HepG2 (cell line): ENCODE measurements at regions not wholly inside any gene's neighbourhood (a gene's known extent, or its start where the extent isn't known, plus 50 kb on each side); places are given as distances from the start of the nearest gene placed in this dataset.

Source experiments
- HMG20A ChIP-seq: IDR thresholded peaks from 2 replicates; pipeline ENCODE4 v1.6.1; 2016; ENCODE audit warnings: borderline replicate concordance
- MBD4 ChIP-seq: IDR thresholded peaks from 2 replicates; pipeline ENCODE4 v1.6.1; 2012; ENCODE audit warnings: low read length, inconsistent platforms, borderline replicate concordance
- ZBTB20 ChIP-seq: sonication (generic); formaldehyde crosslinking; IDR thresholded peaks from 2 replicates; pipeline ENCODE4 v1.8.1; 2023; ENCODE audit warnings: missing genetic modification reagents, low read depth, mild to moderate bottlenecking, borderline replicate concordance
- ZNF407 ChIP-seq: sonication (generic); formaldehyde crosslinking; IDR thresholded peaks from one replicate; pipeline ENCODE4 v1.5.1; 2020; ENCODE audit warnings: mild to moderate bottlenecking, missing genetic modification reagents; ENCODE audit errors: not compliant biosample characterization
- ZNF546 ChIP-seq: sonication (generic); formaldehyde crosslinking; conservative IDR thresholded peaks from 2 replicates; pipeline ENCODE4 v1.8.1; 2023; ENCODE audit warnings: mild to moderate bottlenecking, missing genetic modification reagents
- ZNF670 ChIP-seq: sonication (generic); formaldehyde crosslinking; IDR thresholded peaks from 2 replicates; pipeline ENCODE4 v1.8.0; 2022; ENCODE audit warnings: mild to moderate bottlenecking, missing genetic modification reagents, borderline replicate concordance
- ZNF75D ChIP-seq: sonication (generic); formaldehyde crosslinking; IDR thresholded peaks from 2 replicates; pipeline ENCODE4 v1.8.1; 2023; ENCODE audit warnings: missing genetic modification reagents, mild to moderate bottlenecking, borderline replicate concordance
- TF ChIP-seq, protein P1 (sequence below): sonication (generic); formaldehyde crosslinking; IDR thresholded peaks from 2 replicates; pipeline ENCODE4 v1.5.1; 2020; ENCODE audit warnings: missing genetic modification reagents, mild to moderate bottlenecking, borderline replicate concordance
- TF ChIP-seq, protein P2 (sequence below): sonication (generic); formaldehyde crosslinking; IDR thresholded peaks from 2 replicates; pipeline ENCODE4 v1.4.0; 2020; ENCODE audit warnings: mild to moderate bottlenecking, low read depth, missing genetic modification reagents
- TF ChIP-seq, protein P3 (sequence below): sonication (generic); formaldehyde crosslinking; IDR thresholded peaks from 2 replicates; pipeline ENCODE4 v1.4.0; 2020; ENCODE audit warnings: mild to moderate bottlenecking, missing genetic modification reagents, borderline replicate concordance
- TF ChIP-seq, protein P4 (sequence below): sonication (generic); formaldehyde crosslinking; IDR thresholded peaks from 2 replicates; pipeline ENCODE4 v1.4.0; 2020; ENCODE audit warnings: missing genetic modification reagents

DNA sequence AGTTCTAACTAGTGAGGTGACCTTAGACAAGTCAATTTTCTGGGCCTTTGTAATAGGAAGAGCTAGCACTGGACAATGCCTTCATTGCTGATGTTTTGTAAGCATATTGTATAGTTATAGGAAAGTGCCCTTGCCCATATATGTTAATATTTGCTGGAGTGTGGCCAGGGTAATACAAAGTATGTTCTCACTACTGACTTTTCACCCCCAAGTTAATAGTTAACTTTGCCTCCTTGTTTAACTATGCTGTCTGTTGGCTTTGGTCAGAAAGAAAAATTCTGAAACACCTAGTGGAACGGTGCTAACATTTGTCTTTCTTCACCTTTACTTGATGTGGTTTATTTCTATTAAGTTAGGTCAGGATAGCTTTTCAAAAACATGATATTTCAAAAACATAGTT lies 287.4 kb upstream of the CTNNB1 start (continued):
- peak; percentile 70; the same call in 1 of the 2 replicates for TF ChIP-seq HMG20A (CRISPR knock-in tag)
- TF ChIP-seq, protein P1, sequence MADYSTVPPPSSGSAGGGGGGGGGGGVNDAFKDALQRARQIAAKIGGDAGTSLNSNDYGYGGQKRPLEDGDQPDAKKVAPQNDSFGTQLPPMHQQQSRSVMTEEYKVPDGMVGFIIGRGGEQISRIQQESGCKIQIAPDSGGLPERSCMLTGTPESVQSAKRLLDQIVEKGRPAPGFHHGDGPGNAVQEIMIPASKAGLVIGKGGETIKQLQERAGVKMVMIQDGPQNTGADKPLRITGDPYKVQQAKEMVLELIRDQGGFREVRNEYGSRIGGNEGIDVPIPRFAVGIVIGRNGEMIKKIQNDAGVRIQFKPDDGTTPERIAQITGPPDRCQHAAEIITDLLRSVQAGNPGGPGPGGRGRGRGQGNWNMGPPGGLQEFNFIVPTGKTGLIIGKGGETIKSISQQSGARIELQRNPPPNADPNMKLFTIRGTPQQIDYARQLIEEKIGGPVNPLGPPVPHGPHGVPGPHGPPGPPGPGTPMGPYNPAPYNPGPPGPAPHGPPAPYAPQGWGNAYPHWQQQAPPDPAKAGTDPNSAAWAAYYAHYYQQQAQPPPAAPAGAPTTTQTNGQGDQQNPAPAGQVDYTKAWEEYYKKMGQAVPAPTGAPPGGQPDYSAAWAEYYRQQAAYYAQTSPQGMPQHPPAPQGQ (CRISPR knock-in tag): no peak
- TF ChIP-seq, protein P2, sequence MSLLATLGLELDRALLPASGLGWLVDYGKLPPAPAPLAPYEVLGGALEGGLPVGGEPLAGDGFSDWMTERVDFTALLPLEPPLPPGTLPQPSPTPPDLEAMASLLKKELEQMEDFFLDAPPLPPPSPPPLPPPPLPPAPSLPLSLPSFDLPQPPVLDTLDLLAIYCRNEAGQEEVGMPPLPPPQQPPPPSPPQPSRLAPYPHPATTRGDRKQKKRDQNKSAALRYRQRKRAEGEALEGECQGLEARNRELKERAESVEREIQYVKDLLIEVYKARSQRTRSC: no peak
- TF ChIP-seq ZNF546 (CRISPR knock-in tag): no peak
- TF ChIP-seq, protein P3, sequence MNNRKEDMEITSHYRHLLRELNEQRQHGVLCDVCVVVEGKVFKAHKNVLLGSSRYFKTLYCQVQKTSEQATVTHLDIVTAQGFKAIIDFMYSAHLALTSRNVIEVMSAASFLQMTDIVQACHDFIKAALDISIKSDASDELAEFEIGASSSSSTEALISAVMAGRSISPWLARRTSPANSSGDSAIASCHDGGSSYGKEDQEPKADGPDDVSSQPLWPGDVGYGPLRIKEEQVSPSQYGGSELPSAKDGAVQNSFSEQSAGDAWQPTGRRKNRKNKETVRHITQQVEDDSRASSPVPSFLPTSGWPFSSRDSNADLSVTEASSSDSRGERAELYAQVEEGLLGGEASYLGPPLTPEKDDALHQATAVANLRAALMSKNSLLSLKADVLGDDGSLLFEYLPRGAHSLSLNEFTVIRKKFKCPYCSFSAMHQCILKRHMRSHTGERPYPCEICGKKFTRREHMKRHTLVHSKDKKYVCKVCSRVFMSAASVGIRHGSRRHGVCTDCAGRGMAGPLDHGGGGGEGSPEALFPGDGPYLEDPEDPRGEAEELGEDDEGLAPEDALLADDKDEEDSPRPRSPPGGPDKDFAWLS (CRISPR knock-in tag): no peak
- no peak for TF ChIP-seq MBD4
- TF ChIP-seq ZNF670 (CRISPR knock-in tag): 0 out of 2 replicates have a peak, but pooled peaks have one; percentile 23
- TF ChIP-seq ZBTB20: peak; percentile 69; the same call in 1 of the 2 replicates
- no peak for TF ChIP-seq ZNF407 (CRISPR knock-in tag)
- no peak for TF ChIP-seq ZNF75D (CRISPR knock-in tag)
- TF ChIP-seq, protein P4, sequence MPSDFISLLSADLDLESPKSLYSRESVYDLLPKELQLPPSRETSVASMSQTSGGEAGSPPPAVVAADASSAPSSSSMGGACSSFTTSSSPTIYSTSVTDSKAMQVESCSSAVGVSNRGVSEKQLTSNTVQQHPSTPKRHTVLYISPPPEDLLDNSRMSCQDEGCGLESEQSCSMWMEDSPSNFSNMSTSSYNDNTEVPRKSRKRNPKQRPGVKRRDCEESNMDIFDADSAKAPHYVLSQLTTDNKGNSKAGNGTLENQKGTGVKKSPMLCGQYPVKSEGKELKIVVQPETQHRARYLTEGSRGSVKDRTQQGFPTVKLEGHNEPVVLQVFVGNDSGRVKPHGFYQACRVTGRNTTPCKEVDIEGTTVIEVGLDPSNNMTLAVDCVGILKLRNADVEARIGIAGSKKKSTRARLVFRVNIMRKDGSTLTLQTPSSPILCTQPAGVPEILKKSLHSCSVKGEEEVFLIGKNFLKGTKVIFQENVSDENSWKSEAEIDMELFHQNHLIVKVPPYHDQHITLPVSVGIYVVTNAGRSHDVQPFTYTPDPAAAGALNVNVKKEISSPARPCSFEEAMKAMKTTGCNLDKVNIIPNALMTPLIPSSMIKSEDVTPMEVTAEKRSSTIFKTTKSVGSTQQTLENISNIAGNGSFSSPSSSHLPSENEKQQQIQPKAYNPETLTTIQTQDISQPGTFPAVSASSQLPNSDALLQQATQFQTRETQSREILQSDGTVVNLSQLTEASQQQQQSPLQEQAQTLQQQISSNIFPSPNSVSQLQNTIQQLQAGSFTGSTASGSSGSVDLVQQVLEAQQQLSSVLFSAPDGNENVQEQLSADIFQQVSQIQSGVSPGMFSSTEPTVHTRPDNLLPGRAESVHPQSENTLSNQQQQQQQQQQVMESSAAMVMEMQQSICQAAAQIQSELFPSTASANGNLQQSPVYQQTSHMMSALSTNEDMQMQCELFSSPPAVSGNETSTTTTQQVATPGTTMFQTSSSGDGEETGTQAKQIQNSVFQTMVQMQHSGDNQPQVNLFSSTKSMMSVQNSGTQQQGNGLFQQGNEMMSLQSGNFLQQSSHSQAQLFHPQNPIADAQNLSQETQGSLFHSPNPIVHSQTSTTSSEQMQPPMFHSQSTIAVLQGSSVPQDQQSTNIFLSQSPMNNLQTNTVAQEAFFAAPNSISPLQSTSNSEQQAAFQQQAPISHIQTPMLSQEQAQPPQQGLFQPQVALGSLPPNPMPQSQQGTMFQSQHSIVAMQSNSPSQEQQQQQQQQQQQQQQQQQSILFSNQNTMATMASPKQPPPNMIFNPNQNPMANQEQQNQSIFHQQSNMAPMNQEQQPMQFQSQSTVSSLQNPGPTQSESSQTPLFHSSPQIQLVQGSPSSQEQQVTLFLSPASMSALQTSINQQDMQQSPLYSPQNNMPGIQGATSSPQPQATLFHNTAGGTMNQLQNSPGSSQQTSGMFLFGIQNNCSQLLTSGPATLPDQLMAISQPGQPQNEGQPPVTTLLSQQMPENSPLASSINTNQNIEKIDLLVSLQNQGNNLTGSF: no peak
